ENCODE measurements at regions not wholly inside any gene's neighbourhood (a gene's known extent, or its start where the extent isn't known, plus 50 kb on each side); places are given as distances from the start of the nearest gene placed in this dataset.

GRCh38 chr5:115733607-115734006 is 82.9 kb downstream of the CDO1 start:
- no peak for DNase-seq
- Histone ChIP-seq H2AFZ (ENCODE audit: low read depth) (no peak overlapping the region), H3K79me2 (ENCODE audit: insufficient read depth) (no peaks in the 10 kb centered on the region), H3K9me2 (no peaks in the 10 kb centered on the region), H3K27me3 (ENCODE audit: insufficient read depth) (peaks cover 15% of the 10 kb centered on the region; the same call in 1 of the 2 replicates), H3K27ac (ENCODE audit: low read depth in 2 of 2, low read length in 1 of 2) (no peak overlapping the region), H3K9me3 (no peaks in the 10 kb centered on the region), H3K4me1 (ENCODE audit: control insufficient read depth in 1 of 2, insufficient read depth in 2 of 2, low read depth in 1 of 2, low read length in 1 of 2) (no peaks in the 10 kb centered on the region), H3F3A (replicated peaks; ENCODE audit: insufficient read depth) (no peaks in the 10 kb centered on the region), H3K4me2 (no peak overlapping the region), H3K36me3 (replicated peaks in 1 of 2; ENCODE audit: control insufficient read depth in 1 of 2, insufficient read depth in 2 of 2, low read length in 1 of 2) (no peaks in the 10 kb centered on the region), H3K4me3 (ENCODE audit: low read depth in 2 of 2, low read length in 1 of 2) (no peak overlapping the region), H4K20me1 (ENCODE audit: insufficient read depth) (no peaks in the 10 kb centered on the region), H3K9ac (no peak overlapping the region)
- ChIA-PET POLR2A (no interaction called here), CTCF (no interaction called here)
- WGBS (ENCODE audit: low lambda C conversion rate), result 6% methylated on average over 2 of the region's 2 CpGs
- TF ChIP-seq EP300 (IDR thresholded peaks at IDR 0.05; ENCODE audit: borderline replicate concordance in 1 of 2, low read depth in 1 of 2, low read length in 1 of 2) (no peak), SMC3 (IDR thresholded peaks at IDR 0.05; ENCODE audit: low read depth, low read length) (no peak), POLR2AphosphoS5 (IDR thresholded peaks at IDR 0.05; ENCODE audit: low read depth, low read length) (no peak), SIN3A (IDR thresholded peaks at IDR 0.05; ENCODE audit: borderline replicate concordance, low read depth, low read length) (no peak), USF2 (IDR thresholded peaks at IDR 0.05; ENCODE audit: borderline replicate concordance, low read depth, low read length) (no peak), TAF1 (IDR thresholded peaks at IDR 0.05; ENCODE audit: borderline replicate concordance, low read depth, low read length) (no peak), GABPA (IDR thresholded peaks at IDR 0.05; ENCODE audit: low read depth) (no peak), FOSL2 (IDR thresholded peaks at IDR 0.05; ENCODE audit: borderline replicate concordance, low read depth) (no peak), NFIC (IDR thresholded peaks at IDR 0.05; ENCODE audit: borderline replicate concordance) (no peak), REST (IDR thresholded peaks at IDR 0.05; ENCODE audit: low read depth, low read length) (no peak), TEAD4 (IDR thresholded peaks at IDR 0.05; ENCODE audit: borderline replicate concordance, insufficient read depth) (no peak), RAD21 (IDR thresholded peaks at IDR 0.05; ENCODE audit: low read length) (no peak), FOXJ3 (CRISPR knock-in tag; IDR thresholded peaks at IDR 0.05) (no peak), PBX3 (IDR thresholded peaks at IDR 0.05) (no peak), CHD2 (IDR thresholded peaks at IDR 0.05; ENCODE audit: low read length, partially characterized antibody) (no peak)
